HG03103 (cell line): ENCODE measurements at regions not wholly inside any gene's neighbourhood (a gene's known extent, or its start where the extent isn't known, plus 50 kb on each side); places are given as distances from the start of the nearest gene placed in this dataset.

ENCODE experiments used
- ATAC-seq: cut with Tn5 transposase; IDR thresholded peaks from one replicate; pipeline ENCODE4 v1.9.1; 2021; ENCODE audit warnings: low read depth; ENCODE audit not compliant: unreplicated experiment

DNA sequence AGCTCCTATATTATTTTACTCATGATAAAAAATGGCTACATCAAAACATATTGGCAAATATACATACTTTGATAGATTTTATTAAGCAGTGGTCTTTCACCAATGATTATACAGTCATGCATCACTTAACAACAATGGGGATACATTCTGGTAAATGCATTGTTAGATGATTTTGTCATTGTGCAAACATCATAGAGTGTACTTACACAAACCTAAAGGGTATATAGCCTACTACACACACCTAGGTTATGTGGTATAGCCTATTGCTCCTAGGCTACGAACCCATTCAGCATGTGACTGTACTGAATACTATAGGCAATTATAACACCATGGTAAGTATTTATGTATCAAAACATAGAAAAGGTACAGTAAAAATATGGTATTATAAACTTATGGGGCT is 98.9 kb upstream of the IL6 start:
- no peak for ATAC-seq

DNA sequence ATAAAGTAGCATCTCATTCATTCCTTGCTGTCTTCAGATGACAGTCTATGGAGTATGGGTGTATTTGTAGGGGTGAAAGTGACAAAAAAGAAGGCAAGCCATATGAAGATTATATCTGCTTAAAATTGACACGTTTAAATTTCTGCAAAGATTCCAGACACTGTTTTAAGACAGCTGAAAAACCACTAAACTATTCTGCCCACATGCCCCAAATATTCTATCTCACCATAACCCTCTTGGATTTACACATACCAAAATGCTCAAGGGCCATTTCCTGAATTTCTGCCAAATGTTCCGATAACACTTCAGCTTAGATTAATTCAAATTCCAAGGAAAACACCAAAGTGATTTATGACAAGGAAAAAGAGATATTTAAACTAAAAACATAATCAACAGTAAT is 99.9 kb upstream of the IL6 start:
- ATAC-seq = no peak

GRCh38 chr7:22625251-22625650 is 101.7 kb upstream of the IL6 start:
- ATAC-seq = no peak

- no peak for ATAC-seq
Measured at GRCh38 chr7:22624781-22625180, 102.2 kb upstream of the IL6 start.

DNA sequence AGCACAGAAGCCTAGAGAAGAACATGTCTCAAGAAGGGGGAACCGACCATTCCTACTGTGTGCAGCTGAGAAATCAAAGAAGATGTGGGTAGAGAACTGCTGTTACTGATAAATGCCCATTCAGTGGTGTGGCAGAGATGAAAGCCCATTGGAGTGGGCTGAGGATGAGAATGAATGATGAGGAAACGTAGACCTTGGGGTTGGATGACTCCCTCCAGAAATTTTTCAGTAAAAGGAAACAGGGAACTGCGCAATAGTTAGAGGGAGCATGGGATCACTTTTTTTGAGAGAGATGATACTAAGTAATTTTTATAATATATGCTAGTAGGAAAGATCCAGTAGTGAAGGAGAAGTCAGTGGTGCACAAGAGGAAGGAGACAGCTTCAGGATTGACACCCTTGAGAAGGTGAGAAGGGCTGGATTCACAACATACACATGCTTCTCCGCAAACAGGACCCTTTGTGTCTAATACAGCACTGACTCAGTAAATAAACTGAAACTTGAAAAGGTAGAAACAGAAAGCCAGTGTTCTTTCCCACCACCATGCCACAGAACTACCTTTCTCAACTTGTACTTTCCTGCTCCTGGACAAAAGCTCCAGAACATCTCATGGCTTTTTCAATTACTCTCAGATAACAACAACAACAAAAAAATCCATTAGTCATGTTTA is 104.7 kb upstream of the IL6 start:
- no peak for ATAC-seq

- ATAC-seq = no peak
Measured at GRCh38 chr7:22618528-22618927, 108.5 kb upstream of the IL6 start.

GRCh38 chr7:22617166-22617565 is 109.8 kb upstream of the IL6 start:
- ATAC-seq = no peak

DNA sequence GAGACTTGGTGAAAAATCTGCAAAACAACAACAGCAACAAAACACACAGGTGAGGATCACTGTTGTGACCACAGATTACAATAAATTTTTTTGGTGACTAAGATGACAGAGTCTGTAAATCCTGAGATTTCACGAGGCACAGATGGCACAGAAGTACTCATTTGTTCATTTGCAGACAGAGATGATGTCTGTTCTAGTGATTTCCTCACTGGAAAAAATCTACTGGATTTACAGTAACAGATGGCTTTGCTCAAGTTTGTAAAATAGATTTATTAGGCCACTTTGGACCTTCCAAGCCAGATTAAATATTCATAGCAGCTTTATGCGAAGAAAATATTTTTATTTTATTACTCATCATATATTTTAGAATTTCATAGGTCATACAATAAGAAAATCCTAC is 113.5 kb upstream of the IL6 start:
- no peak for ATAC-seq

- no peak for ATAC-seq
Measured at GRCh38 chr7:22612776-22613175, 112.8 kb upstream of the STEAP1B start.

DNA sequence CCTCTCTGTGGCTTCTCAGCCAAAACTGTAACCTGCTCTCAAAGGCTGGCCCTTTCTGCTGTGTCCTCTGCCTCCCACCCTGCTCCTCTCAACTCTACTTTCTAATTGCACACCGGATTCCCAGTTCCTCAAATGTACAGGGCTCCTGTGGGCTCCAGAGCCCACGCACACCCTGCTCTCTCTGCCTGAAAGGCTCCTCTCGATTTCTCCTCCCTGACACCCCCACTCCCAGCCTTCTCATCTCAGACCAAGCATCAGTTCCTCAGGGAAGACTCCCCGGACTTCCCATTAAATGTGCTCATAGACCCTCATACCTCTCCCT is 111.7 kb upstream of the STEAP1B start:
- no peak for ATAC-seq

DNA sequence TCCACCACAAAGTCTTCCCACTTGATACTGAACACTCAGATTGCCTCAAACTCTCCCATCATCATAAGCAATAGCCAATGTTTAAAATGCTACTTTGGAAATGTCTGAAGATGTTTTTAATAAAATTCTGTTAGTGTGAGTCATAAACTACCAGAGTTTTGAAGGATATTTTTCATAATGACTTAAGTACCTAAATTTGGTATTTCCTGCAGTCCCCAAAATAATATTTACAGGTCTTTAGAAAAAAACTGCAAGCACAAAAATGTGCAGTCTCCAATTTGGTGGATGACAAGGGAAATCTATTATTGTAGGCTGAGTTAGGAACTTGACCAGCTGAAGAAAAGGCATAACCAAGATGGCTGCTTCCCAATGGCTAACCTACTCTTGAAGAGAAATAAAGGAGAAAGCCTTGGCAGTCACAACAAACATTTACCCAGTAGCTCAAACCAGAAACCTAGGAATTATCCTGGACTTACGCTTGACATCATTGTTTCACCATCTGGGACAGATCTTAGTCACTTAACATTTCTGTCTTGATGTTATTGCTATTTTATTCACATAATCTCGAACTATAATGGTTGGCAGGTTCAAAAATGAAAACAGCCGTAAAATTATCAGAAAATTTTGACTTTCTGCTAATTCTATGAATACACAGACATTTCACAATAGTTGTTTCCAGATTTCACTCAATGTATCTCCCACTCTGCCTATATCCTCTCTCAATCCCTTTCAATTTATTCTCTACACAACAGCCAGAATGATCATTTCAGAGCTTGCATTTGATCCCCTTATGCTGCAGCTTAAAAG is 111.2 kb upstream of the STEAP1B start:
- ATAC-seq = no peak

DNA sequence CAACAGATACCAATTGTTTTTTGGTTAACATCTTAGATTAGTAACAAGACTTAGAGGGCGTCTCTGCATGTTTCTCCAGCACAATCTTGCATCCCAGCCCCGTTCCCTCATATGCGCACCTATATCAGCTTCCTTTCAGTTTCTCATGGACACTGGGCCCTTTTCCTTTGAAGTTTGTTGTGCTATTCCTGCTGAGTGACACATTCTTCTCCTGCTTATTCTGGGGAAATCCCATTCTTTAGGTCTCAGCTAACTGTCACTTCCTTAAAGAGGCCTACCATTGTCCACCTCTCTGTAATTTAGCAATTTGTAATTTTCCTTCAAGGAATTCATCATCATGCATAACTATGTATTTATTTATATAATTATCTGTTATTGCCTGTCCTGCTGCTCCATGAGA is 110.3 kb upstream of the STEAP1B start:
- ATAC-seq = no peak

DNA sequence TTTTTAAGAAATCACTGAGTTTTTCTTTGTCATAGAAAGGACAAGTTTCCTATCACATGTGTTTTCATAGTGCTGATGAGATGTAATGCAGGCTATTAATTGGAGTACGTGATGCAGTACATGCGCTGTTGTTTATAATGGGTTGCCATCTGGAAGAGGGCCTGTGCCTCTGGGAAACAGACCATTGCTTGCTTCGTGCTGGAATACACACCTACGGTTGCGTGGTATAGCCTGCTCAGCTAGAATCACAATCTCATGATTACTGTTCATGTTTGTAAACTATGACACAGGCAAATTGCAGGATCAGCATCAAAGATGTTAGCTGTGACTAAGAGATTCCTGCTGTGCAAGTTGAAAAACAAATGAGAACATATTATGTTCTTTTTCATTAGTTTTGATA is 107.2 kb upstream of the STEAP1B start:
- no peak for ATAC-seq

- ATAC-seq = no peak
Measured at GRCh38 chr7:22604246-22604645, 104.3 kb upstream of the STEAP1B start.

GRCh38 chr7:22601812-22602565 is 102.0 kb upstream of the STEAP1B start:
- ATAC-seq = no peak

DNA sequence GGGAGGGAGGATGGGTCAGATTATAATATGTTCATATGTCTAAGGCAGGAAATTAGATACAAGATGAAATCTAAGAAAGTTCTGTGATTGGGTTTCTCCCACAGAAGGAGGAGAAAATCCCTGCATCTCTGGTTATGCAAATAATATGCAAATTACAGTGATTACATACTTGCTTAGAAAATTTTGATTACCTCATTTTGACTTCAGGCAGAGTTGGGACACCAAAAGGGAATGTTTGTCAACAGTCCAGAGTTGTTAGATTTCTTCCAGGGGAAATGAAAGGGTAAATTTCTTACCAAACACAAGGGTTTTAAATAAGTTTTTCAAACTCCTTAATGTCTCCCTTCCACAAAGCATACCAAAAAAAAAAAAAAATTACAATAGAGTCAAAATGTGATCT is 101.4 kb upstream of the STEAP1B start:
- no peak for ATAC-seq

- no peak for ATAC-seq
Measured at GRCh38 chr7:22601003-22601402, 101.0 kb upstream of the STEAP1B start.

GRCh38 chr7:22598318-22598920 is 98.4 kb upstream of the STEAP1B start:
- no peak for ATAC-seq

DNA sequence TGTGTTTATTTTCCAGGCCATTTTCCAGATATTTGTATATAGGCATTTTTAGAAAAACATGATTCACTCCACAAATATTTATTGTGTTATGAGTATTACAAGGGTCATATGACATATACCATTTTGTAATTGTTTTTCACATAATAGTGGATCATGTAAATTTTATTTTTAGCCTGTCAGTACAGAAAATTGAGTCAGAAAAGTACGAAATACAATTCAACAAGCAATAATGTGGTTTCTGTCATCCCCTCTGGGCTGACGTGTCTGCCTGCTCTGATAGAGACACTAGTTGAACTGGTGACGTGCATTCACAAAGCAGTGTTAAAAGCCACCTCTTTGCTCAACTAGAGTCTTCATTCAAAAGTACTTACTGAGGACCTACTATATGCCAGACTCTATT is 97.9 kb upstream of the STEAP1B start:
- no peak for ATAC-seq

DNA sequence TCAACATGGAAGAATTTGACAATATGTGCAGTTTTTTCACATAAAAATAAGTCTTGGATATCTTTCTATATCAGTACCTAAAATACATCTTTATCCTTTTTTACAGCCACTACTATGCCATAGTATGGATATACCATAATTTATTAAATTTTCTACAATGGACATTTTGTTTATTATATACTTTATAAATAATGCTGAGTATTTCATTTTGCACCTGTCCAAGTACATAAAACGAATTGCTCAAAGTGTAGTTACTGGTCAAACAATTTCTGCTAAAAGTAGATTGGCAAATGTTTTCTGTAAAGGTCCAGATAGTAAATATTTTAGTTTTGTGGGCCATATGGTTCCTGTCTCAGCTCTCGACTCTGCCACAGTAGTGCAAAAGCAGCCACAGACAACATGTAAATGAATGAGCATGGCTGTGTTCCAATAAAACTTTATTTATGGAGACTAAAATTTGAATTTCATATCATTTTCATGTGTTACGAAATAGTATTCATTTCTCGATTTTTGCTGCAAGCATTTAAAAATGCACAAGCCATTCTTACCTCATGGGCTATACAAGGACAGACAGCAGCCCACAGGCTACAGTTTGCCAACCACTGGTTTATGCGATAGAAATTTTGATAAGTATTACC is 96.9 kb upstream of the STEAP1B start:
- no peak for ATAC-seq

- no peak for ATAC-seq
Measured at GRCh38 chr7:22594020-22594419, 94.0 kb upstream of the STEAP1B start.
